Tibial nerve (tissue), 4 donors: ENCODE measurements at regions not wholly inside any gene's neighbourhood (a gene's known extent, or its start where the extent isn't known, plus 50 kb on each side); places are given as distances from the start of the nearest gene placed in this dataset.

ENCODE experiments used
- EP300 ChIP-seq, 2 donors: sonication (generic); formaldehyde crosslinking; IDR thresholded peaks; one replicate each; pipeline ENCODE4 v1.6.1; 2017; ENCODE audit warnings: antibody characterized with exemption in 2 of 2, mild to moderate bottlenecking in 1 of 2
- TF ChIP-seq, protein P1 (sequence below), 5 experiments: fragments of 200-600 bp in 3 of 5; fragments of 450-650 bp in 2 of 5; sonication (generic) in 3 of 5; IDR thresholded peaks; one replicate each; pipeline ENCODE4 v1.5.1; 2016 to 2019; ENCODE audit warnings: antibody characterized with exemption in 5 of 5, mild to moderate bottlenecking in 3 of 5, moderate library complexity in 2 of 5

DNA sequence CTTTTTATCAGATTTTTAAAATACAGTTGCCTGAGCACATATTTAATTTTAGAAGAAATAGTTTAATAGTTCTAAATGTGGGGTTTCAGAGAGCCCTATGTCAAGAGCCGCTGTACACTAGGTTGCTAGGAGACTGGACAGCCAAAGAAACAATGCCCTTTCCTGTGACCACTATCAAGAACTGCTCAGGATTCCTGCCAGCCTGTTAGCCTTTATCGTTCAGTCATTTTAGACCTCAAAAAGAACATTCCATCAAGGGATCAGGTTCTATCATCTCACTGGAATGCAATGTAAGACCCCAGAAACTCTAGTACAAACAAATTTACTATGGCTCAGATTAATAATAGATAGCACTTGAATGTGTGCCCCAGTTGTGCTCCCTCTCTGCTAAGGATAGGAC is 181.2 kb upstream of the CCN2 start:
- TF ChIP-seq, protein P1, sequence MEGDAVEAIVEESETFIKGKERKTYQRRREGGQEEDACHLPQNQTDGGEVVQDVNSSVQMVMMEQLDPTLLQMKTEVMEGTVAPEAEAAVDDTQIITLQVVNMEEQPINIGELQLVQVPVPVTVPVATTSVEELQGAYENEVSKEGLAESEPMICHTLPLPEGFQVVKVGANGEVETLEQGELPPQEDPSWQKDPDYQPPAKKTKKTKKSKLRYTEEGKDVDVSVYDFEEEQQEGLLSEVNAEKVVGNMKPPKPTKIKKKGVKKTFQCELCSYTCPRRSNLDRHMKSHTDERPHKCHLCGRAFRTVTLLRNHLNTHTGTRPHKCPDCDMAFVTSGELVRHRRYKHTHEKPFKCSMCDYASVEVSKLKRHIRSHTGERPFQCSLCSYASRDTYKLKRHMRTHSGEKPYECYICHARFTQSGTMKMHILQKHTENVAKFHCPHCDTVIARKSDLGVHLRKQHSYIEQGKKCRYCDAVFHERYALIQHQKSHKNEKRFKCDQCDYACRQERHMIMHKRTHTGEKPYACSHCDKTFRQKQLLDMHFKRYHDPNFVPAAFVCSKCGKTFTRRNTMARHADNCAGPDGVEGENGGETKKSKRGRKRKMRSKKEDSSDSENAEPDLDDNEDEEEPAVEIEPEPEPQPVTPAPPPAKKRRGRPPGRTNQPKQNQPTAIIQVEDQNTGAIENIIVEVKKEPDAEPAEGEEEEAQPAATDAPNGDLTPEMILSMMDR (IDR thresholded peaks at IDR 0.05): no peak
- no peak for TF ChIP-seq EP300 (IDR thresholded peaks at IDR 0.05)
